Activated B cell treated with CpG ODN at 0.5 μM for 24 hours (primary cell): ENCODE measurements at regions not wholly inside any gene's neighbourhood (a gene's known extent, or its start where the extent isn't known, plus 50 kb on each side); places are given as distances from the start of the nearest gene placed in this dataset.

ENCODE experiments used
- ATAC-seq: fragments of 200-7000 bp; cut with Tn5 transposase; one replicate; pipeline ENCODE4 v1.10.0; 2021; ENCODE audit warnings: low read depth, mild to moderate bottlenecking, moderate library complexity
- CTCF ChIA-PET: fragments of 350-600 bp; sonication (Branson Sonifier 250); formaldehyde crosslinking; loops from one replicate; lab custom pipeline; 2021; ENCODE audit warnings: antibody characterized with exemption; lab: Charles Lee
- POLR2A ChIA-PET: fragments of 350-600 bp; sonication (Branson Sonifier 250); formaldehyde crosslinking; loops from one replicate; lab custom pipeline; 2021; ENCODE audit warnings: antibody characterized with exemption; lab: Charles Lee
- DNase-seq: peaks from one replicate; pipeline ENCODE4 v3.0.0; 2022
- H3K27ac Mint-ChIP-seq: one replicate; pipeline ENCODE4 v1.8.0; 2020; ENCODE audit warnings: mixed read lengths
- H3K27me3 Mint-ChIP-seq: one replicate; pipeline ENCODE4 v1.8.0; 2021; ENCODE audit warnings: mixed read lengths
- H3K36me3 Mint-ChIP-seq: one replicate; pipeline ENCODE4 v1.8.0; 2021; ENCODE audit warnings: low read depth, mixed read lengths
- H3K4me1 Mint-ChIP-seq: one replicate; pipeline ENCODE4 v1.8.0; 2021; ENCODE audit warnings: mixed read lengths
- H3K4me3 Mint-ChIP-seq: one replicate; pipeline ENCODE4 v1.8.0; 2020; ENCODE audit warnings: mild to moderate bottlenecking, mixed read lengths
- H3K9me3 Mint-ChIP-seq: one replicate; pipeline ENCODE4 v1.8.0; 2020; ENCODE audit warnings: mixed read lengths
- intact Hi-C: fragments of 100-400 bp; cut with micrococcal nuclease; formaldehyde crosslinking; loops from one replicate; pipeline ENCODE4 v1.15.1; 2024
- TF ChIP-seq, protein P1 (sequence below): fragments of 200-600 bp; IDR thresholded peaks from one replicate; pipeline ENCODE4 v1.8.0; 2022; ENCODE audit warnings: antibody characterized with exemption, mild to moderate bottlenecking

DNA sequence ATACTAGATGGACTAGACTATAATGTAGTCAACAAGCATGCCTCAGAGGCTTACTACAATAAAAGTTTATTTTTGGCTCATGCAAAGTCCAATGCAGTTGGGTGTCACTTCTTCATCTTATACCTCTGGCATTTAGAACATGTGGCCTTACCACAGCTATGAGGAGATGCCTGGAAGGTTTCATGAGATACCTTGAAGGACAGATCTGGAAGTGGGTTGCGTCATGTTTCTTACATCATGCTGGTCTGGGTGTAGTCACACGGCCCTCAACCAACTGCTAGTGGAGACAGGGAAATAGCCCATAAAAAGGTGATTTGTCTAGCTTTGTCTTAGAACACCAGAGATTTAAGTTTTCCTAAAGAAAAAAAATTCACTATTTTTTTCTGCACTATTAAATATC, 91.7 kb upstream of the MMADHC start:
- H3K4me1 Mint-ChIP-seq = no peaks in the 10 kb centered on the region
- CTCF ChIA-PET = no interaction called here
- intact Hi-C loops = no loop called here
- no peak for DNase-seq
- no peak overlapping the region for H3K4me3 Mint-ChIP-seq
- POLR2A ChIA-PET = no interaction called here
- H3K36me3 Mint-ChIP-seq = no peaks in the 10 kb centered on the region
- no peak overlapping the region for H3K27ac Mint-ChIP-seq
- no peaks in the 10 kb centered on the region for H3K27me3 Mint-ChIP-seq
- ATAC-seq = no peak
- H3K9me3 Mint-ChIP-seq = peaks cover 3% of the 10 kb centered on the region
- TF ChIP-seq, protein P1, sequence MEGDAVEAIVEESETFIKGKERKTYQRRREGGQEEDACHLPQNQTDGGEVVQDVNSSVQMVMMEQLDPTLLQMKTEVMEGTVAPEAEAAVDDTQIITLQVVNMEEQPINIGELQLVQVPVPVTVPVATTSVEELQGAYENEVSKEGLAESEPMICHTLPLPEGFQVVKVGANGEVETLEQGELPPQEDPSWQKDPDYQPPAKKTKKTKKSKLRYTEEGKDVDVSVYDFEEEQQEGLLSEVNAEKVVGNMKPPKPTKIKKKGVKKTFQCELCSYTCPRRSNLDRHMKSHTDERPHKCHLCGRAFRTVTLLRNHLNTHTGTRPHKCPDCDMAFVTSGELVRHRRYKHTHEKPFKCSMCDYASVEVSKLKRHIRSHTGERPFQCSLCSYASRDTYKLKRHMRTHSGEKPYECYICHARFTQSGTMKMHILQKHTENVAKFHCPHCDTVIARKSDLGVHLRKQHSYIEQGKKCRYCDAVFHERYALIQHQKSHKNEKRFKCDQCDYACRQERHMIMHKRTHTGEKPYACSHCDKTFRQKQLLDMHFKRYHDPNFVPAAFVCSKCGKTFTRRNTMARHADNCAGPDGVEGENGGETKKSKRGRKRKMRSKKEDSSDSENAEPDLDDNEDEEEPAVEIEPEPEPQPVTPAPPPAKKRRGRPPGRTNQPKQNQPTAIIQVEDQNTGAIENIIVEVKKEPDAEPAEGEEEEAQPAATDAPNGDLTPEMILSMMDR = no peak

DNA sequence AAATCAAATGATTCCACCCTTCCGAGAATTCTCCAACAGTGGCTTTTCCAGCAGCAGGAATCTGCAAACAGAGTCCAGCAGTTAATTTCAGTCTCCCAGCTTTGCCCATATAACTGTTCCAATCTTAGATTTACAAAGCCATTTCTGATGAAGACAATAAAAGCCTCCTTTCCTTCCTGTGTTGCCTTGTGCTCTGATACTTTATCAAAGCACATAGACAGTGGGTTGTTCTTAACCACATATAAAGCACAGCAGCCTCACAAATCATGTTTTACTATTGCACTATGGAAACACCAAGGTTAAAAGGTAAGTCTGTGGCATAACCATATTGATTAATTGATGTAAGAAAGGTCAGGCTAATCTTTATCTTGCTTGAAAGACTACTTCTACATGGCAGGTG, 89.8 kb upstream of the MMADHC start:
- no peak for ATAC-seq
- H3K27ac Mint-ChIP-seq = no peak overlapping the region
- peaks cover 3% of the 10 kb centered on the region for H3K9me3 Mint-ChIP-seq
- intact Hi-C loops = no loop called here
- H3K4me3 Mint-ChIP-seq = no peak overlapping the region
- H3K36me3 Mint-ChIP-seq = no peaks in the 10 kb centered on the region
- ChIA-PET CTCF (no interaction called here), POLR2A (no interaction called here)
- TF ChIP-seq, protein P1 = no peak
- no peaks in the 10 kb centered on the region for H3K27me3 Mint-ChIP-seq
- no peak for DNase-seq
- H3K4me1 Mint-ChIP-seq = no peaks in the 10 kb centered on the region

DNA sequence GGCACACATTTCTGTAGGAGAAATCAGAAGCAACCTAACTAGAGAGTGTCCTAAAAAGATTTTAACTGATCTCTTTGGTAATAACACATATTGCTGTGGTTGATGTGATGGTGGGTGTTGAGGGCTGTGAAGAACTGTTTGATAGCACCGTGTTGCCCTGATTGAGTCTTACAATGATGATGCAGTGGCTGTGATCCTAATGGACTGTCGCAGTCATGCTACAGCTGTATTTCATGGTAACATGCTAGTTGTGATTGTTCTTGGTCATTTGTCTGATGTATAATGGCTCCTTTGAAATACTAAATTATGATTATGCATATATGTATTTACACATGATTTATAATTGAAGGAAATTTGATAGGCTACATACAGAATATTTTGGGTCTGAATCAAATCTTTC, 82.5 kb upstream of the MMADHC start:
- Mint-ChIP-seq H3K27ac (no peak overlapping the region), H3K27me3 (no peaks in the 10 kb centered on the region), H3K4me1 (no peaks in the 10 kb centered on the region), H3K4me3 (no peak overlapping the region), H3K36me3 (no peaks in the 10 kb centered on the region), H3K9me3 (peaks cover under 1% of the 10 kb centered on the region)
- ChIA-PET POLR2A (no interaction called here), CTCF (no interaction called here)
- TF ChIP-seq, protein P1 = no peak
- intact Hi-C loops = no loop called here
- DNase-seq (no peak), ATAC-seq (no peak)

DNA sequence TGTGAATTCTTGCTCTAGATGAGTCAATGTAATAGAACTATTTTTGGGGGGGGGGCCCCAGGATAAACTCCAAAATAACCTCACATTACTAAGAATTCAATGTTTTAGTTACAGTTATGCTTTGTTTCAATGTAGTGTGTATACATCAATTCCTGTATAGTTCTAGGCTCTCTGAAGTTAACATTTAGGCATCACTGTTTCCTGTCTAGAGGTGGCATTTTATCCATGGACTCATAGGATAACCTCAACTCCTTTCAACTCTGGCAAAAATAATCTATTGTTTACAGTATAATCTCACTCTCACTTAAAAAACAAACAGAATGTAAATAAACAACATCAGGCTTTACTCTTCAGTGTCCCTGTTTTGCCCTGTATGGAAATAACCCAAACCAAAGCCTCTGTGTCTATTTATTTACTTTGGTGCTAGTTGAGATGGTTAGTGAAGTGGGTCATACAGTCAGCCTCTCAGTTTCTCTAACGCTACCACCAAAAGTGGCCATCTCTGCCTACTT, 79.3 kb upstream of the MMADHC start:
- Mint-ChIP-seq H3K27ac (no peak overlapping the region), H3K4me1 (no peaks in the 10 kb centered on the region), H3K4me3 (no peak overlapping the region), H3K36me3 (no peaks in the 10 kb centered on the region), H3K9me3 (peaks cover 5% of the 10 kb centered on the region), H3K27me3 (no peaks in the 10 kb centered on the region)
- ChIA-PET POLR2A (no interaction called here), CTCF (no interaction called here)
- DNase-seq (no peak), ATAC-seq (no peak)
- intact Hi-C loops = no loop called here
- TF ChIP-seq, protein P1 = no peak

DNA sequence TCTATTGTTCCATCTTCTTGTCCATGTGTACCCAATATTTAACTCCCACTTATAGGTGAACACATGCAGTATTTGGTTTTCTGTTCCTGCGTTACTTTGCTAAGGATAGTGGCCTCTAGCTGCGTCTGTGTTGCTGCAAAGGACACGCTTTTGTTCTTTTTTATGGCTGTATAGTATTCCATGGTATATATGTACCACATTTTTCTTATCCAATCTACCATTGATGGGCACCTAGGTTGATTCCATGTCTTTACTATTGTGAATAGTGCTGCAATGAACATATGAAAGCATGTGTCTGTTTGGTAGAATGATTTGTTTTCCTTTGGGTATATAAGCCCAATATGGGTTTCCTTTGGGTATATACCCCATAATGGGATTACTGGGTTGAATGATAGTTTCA, 77.3 kb upstream of the MMADHC start:
- H3K4me3 Mint-ChIP-seq = no peak overlapping the region
- intact Hi-C loops = no loop called here
- no peak overlapping the region for H3K27ac Mint-ChIP-seq
- peaks cover 5% of the 10 kb centered on the region for H3K9me3 Mint-ChIP-seq
- no peaks in the 10 kb centered on the region for H3K4me1 Mint-ChIP-seq
- H3K27me3 Mint-ChIP-seq = no peaks in the 10 kb centered on the region
- TF ChIP-seq, protein P1 = no peak
- ChIA-PET POLR2A (no interaction called here), CTCF (no interaction called here)
- ATAC-seq (no peak), DNase-seq (no peak)
- no peaks in the 10 kb centered on the region for H3K36me3 Mint-ChIP-seq
